Activated CD8-positive, alpha-beta T cell treated with anti-CD3 and anti-CD28 coated beads for 36 hours (primary cell): ENCODE measurements at regions not wholly inside any gene's neighbourhood (a gene's known extent, or its start where the extent isn't known, plus 50 kb on each side); places are given as distances from the start of the nearest gene placed in this dataset.

Source experiments
- ATAC-seq: fragments of 200-7000 bp; cut with Tn5 transposase; one replicate; pipeline ENCODE4 v1.10.0; 2021; ENCODE audit warnings: mild to moderate bottlenecking, moderate library complexity
- CTCF ChIA-PET: fragments of 350-600 bp; sonication (Branson Sonifier 250); formaldehyde crosslinking; loops from one replicate; lab custom pipeline; 2021; ENCODE audit warnings: antibody characterized with exemption; lab: Charles Lee
- POLR2A ChIA-PET: fragments of 350-600 bp; sonication (Branson Sonifier 250); formaldehyde crosslinking; loops from one replicate; lab custom pipeline; 2021; ENCODE audit warnings: antibody characterized with exemption; lab: Charles Lee
- DNase-seq: peaks from one replicate; pipeline ENCODE4 v3.0.0-alpha.2; 2020
- H3K27ac Mint-ChIP-seq: one replicate; pipeline ENCODE4 v1.8.0; 2021; ENCODE audit warnings: mild to moderate bottlenecking, mixed read lengths
- H3K27me3 Mint-ChIP-seq: one replicate; pipeline ENCODE4 v1.8.0; 2021; ENCODE audit warnings: mixed read lengths
- H3K36me3 Mint-ChIP-seq: one replicate; pipeline ENCODE4 v1.8.0; 2021; ENCODE audit warnings: low read depth, mixed read lengths
- H3K4me1 Mint-ChIP-seq: one replicate; pipeline ENCODE4 v1.8.0; 2021; ENCODE audit warnings: low read depth, mixed read lengths
- H3K4me3 Mint-ChIP-seq: one replicate; pipeline ENCODE4 v1.8.0; 2021; ENCODE audit warnings: mild to moderate bottlenecking, moderate library complexity, mixed read lengths
- H3K9me3 Mint-ChIP-seq: one replicate; pipeline ENCODE4 v1.8.0; 2021; ENCODE audit warnings: mixed read lengths
- CTCF ChIP-seq: fragments of 200-600 bp; IDR thresholded peaks from one replicate; pipeline ENCODE4 v1.8.0; 2022; ENCODE audit warnings: antibody characterized with exemption, mild to moderate bottlenecking
- intact Hi-C: fragments of 100-400 bp; cut with micrococcal nuclease; formaldehyde crosslinking; loops from one replicate; pipeline ENCODE4 v1.10.0; 2022

DNA sequence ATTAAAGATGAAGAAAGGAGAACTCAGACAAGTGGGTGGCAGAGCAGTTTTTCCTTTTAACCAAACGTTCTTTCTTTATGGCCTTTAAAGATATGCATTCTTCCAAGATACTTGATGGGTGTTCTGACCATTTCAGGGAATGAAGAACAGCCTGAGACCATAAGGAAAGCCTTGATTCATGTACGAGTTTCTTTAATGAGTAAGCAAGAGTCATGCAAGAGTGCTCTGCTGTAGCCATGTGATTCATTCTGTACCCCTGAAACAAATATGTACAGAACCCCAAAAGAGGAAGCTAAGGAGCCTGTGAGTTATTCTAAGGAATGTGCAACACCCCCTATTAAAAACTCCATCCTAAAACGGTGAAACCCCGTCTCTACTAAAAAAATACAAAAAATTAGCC lies 372.8 kb downstream of the MTX2 start:
- CTCF ChIA-PET = interaction anchor here (0.9 to 1.0 kb wide), 2 partner anchors 26 to 507 kb away, joined by 3 read pairs; no protein-coding TSS in a partner anchor
- H3K4me1 Mint-ChIP-seq = peaks cover 4% of the 10 kb centered on the region
- no peak overlapping the region for H3K27ac Mint-ChIP-seq
- H3K36me3 Mint-ChIP-seq = no peaks in the 10 kb centered on the region
- intact Hi-C loops = no loop called here
- no peak overlapping the region for H3K4me3 Mint-ChIP-seq
- POLR2A ChIA-PET = no interaction called here
- H3K9me3 Mint-ChIP-seq = no peaks in the 10 kb centered on the region
- ATAC-seq (no peak), DNase-seq (no peak)
- peaks cover 61% of the 10 kb centered on the region for H3K27me3 Mint-ChIP-seq
- TF ChIP-seq CTCF = no peak

DNA sequence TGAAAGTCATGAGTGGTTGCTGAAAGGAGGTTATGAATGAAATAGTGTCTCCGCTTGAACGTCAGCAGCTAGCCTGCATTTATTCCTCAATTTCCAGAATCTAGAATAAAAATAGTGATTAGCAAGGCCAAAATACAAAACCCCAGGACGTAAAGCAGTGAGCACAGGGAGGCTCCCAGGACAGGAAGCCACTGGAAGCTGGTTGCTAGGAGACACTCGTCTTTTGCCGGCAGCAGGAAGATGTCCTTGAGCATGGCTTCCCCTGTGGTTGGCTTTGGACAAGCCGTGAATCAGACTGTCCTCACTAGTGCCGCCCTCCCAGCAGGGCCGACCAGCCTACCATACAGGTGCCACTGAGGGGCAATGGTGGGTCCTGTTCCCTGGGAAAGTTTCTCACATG lies 374.4 kb downstream of the MTX2 start:
- TF ChIP-seq CTCF = no peak
- Mint-ChIP-seq H3K4me1 (no peaks in the 10 kb centered on the region), H3K4me3 (no peak overlapping the region), H3K36me3 (no peaks in the 10 kb centered on the region), H3K27me3 (peaks cover 60% of the 10 kb centered on the region), H3K9me3 (no peaks in the 10 kb centered on the region), H3K27ac (no peak overlapping the region)
- intact Hi-C loops = no loop called here
- ChIA-PET POLR2A (interaction anchor here (1.2 kb wide), 1 partner anchor 10 kb away, joined by 3 read pairs; no protein-coding TSS in a partner anchor), CTCF (interaction anchor here (2.1 kb wide), 1 partner anchor 9 kb away, joined by 12 read pairs; no protein-coding TSS in a partner anchor)
- DNase-seq (no peak), ATAC-seq (no peak)

- intact Hi-C loops = no loop called here
- Mint-ChIP-seq H3K27ac (no peak overlapping the region), H3K36me3 (no peaks in the 10 kb centered on the region)
Observed at GRCh38 chr2:176645494-176645893, 376.3 kb downstream of the MTX2 start.

GRCh38 chr2:176646033-176646615 lies 376.9 kb downstream of the MTX2 start:
- H3K4me3 Mint-ChIP-seq = no peak overlapping the region
- no peak overlapping the region for H3K27ac Mint-ChIP-seq
- peaks cover 51% of the 10 kb centered on the region for H3K27me3 Mint-ChIP-seq
- ChIA-PET POLR2A (no interaction called here), CTCF (interaction anchor here (1.5 kb wide), 1 partner anchor 507 kb away, joined by 4 read pairs; no protein-coding TSS in a partner anchor)
- H3K36me3 Mint-ChIP-seq = no peaks in the 10 kb centered on the region
- intact Hi-C loops = no loop called here
- TF ChIP-seq CTCF = no peak
- DNase-seq (no peak), ATAC-seq (no peak)
- H3K9me3 Mint-ChIP-seq = no peaks in the 10 kb centered on the region
- no peaks in the 10 kb centered on the region for H3K4me1 Mint-ChIP-seq

More at GRCh38 chr2:176645494-176645893, 376.3 kb downstream of the MTX2 start:
- no peak for ATAC-seq
- H3K4me1 Mint-ChIP-seq = no peaks in the 10 kb centered on the region
- H3K27me3 Mint-ChIP-seq = peaks cover 54% of the 10 kb centered on the region
- DNase-seq = no peak
- ChIA-PET CTCF (interaction anchor here (1.5 kb wide), 1 partner anchor 507 kb away, joined by 4 read pairs; no protein-coding TSS in a partner anchor), POLR2A (no interaction called here)
- no peaks in the 10 kb centered on the region for H3K9me3 Mint-ChIP-seq
- no peak overlapping the region for H3K4me3 Mint-ChIP-seq
- TF ChIP-seq CTCF = no peak

DNA sequence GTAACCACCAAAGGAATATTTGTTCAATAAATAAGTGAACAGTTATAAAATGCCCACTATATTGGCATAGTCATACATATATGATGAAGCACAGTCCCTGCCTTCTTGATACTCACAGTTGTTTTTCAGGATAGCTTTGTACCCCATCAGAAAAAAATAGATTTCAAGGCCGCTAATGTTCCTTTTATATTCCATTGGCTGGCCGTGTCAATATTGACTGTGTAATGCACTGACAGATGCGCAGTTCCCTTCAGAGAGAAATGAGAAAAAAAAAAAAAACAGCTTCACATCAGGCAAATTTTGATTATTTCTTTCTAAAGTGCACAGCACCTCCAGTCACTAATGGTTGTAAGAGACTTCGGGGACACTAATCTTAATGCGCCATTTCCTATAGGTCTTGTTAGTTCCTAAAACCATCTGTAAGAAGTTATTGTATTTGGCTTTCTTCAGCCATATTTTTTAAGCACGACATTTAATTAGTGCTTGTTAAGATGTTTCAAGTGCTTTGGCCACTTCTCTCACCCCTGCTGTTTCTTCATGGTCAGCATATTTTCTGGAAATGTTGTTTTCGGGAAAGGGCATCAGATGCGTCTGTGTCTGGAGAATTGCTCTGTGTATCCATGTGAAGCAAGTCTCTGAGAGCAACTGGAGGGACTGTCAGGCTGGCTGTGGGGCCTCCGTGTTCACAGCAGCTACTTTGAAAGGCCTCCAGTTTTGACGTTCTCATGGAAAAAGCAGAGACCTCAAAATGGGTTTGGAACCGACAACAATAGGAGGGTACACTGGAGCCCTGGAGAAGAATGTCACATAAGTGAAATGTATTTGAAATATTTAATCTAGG lies 378.3 kb downstream of the MTX2 start:
- no peak for TF ChIP-seq CTCF
- Mint-ChIP-seq H3K27me3 (peaks cover 46% of the 10 kb centered on the region), H3K4me3 (no peak overlapping the region), H3K9me3 (no peaks in the 10 kb centered on the region), H3K4me1 (peaks cover 3% of the 10 kb centered on the region), H3K36me3 (no peaks in the 10 kb centered on the region), H3K27ac (no peak overlapping the region)
- ATAC-seq = no peak
- CTCF ChIA-PET = interaction anchor here (1.0 kb wide), 1 partner anchor 520 kb away, joined by 3 read pairs; no protein-coding TSS in a partner anchor
- DNase-seq = no peak
- POLR2A ChIA-PET = no interaction called here
- intact Hi-C loops = no loop called here
